ENCODE measurements at regions not wholly inside any gene's neighbourhood (a gene's known extent, or its start where the extent isn't known, plus 50 kb on each side); places are given as distances from the start of the nearest gene placed in this dataset.

- H3K27ac ChIP-seq: no peak overlapping the region
- TF ChIP-seq CTCF (IDR thresholded peaks at IDR 0.05): no peak
- ATAC-seq (no peak), DNase-seq (no peak)
- no peaks in the 10 kb centered on the region for H3K4me1 ChIP-seq
- no peaks in the 10 kb centered on the region for H3K36me3 ChIP-seq
- no peaks in the 10 kb centered on the region for H3K27me3 ChIP-seq (ENCODE audit: low read depth)
- intact Hi-C loops (cut with DNase I): no loop called here
- no peak overlapping the region for H3K4me3 ChIP-seq
- H3K9me3 ChIP-seq: no peaks in the 10 kb centered on the region
Measured at GRCh38 chr3:115228266-115228665, 81.2 kb upstream of the ZBTB20 start.

GRCh38 chr3:115232167-115232566 lies 85.1 kb upstream of the ZBTB20 start:
- DNase-seq: no peak
- intact Hi-C loops (cut with DNase I): no loop called here
- no peaks in the 10 kb centered on the region for H3K36me3 ChIP-seq
- no peak for TF ChIP-seq CTCF (IDR thresholded peaks at IDR 0.05)
- no peaks in the 10 kb centered on the region for H3K27me3 ChIP-seq (ENCODE audit: low read depth)
- no peak for ATAC-seq
- no peaks in the 10 kb centered on the region for H3K4me1 ChIP-seq
- no peaks in the 10 kb centered on the region for H3K9me3 ChIP-seq
- H3K27ac ChIP-seq: no peak overlapping the region
- H3K4me3 ChIP-seq: no peak overlapping the region

GRCh38 chr3:115233021-115233420 lies 85.9 kb upstream of the ZBTB20 start:
- intact Hi-C loops (cut with DNase I): no loop called here
- no peak for TF ChIP-seq CTCF (IDR thresholded peaks at IDR 0.05)
- no peak overlapping the region for H3K4me3 ChIP-seq
- no peaks in the 10 kb centered on the region for H3K9me3 ChIP-seq
- no peaks in the 10 kb centered on the region for H3K36me3 ChIP-seq
- no peak overlapping the region for H3K27ac ChIP-seq
- no peak for ATAC-seq
- no peaks in the 10 kb centered on the region for H3K4me1 ChIP-seq
- DNase-seq: no peak
- H3K27me3 ChIP-seq (ENCODE audit: low read depth): no peaks in the 10 kb centered on the region

- no peak overlapping the region for H3K27ac ChIP-seq
- intact Hi-C loops (cut with DNase I): no loop called here
- H3K27me3 ChIP-seq (ENCODE audit: low read depth): no peaks in the 10 kb centered on the region
- ATAC-seq (no peak), DNase-seq (no peak)
- H3K36me3 ChIP-seq: no peaks in the 10 kb centered on the region
- no peak overlapping the region for H3K4me3 ChIP-seq
- H3K4me1 ChIP-seq: no peaks in the 10 kb centered on the region
- no peak for TF ChIP-seq CTCF (IDR thresholded peaks at IDR 0.05)
- H3K9me3 ChIP-seq: no peaks in the 10 kb centered on the region
Measured at GRCh38 chr3:115236496-115236895, 89.4 kb upstream of the ZBTB20 start.

GRCh38 chr3:115239717-115240116 lies 92.6 kb upstream of the ZBTB20 start:
- intact Hi-C loops (cut with DNase I): no loop called here
- Histone ChIP-seq H3K4me1 (no peaks in the 10 kb centered on the region), H3K36me3 (no peaks in the 10 kb centered on the region), H3K27me3 (ENCODE audit: low read depth) (no peaks in the 10 kb centered on the region), H3K4me3 (no peak overlapping the region), H3K9me3 (no peaks in the 10 kb centered on the region), H3K27ac (no peak overlapping the region)
- TF ChIP-seq CTCF (IDR thresholded peaks at IDR 0.05): no peak
- ATAC-seq (peak; percentile 69 to 80), DNase-seq (no peak)

GRCh38 chr3:115244350-115244749 lies 97.3 kb upstream of the ZBTB20 start:
- Histone ChIP-seq H3K4me3 (no peak overlapping the region), H3K9me3 (no peaks in the 10 kb centered on the region), H3K36me3 (no peaks in the 10 kb centered on the region), H3K4me1 (no peaks in the 10 kb centered on the region), H3K27me3 (ENCODE audit: low read depth) (no peaks in the 10 kb centered on the region), H3K27ac (no peak overlapping the region)
- no peak for DNase-seq
- intact Hi-C loops (cut with DNase I): no loop called here
- ATAC-seq: no peak
- no peak for TF ChIP-seq CTCF (IDR thresholded peaks at IDR 0.05)

Measured in lower lobe of right lung (tissue), 2 donors.